BJ (cell line): ENCODE measurements at regions not wholly inside any gene's neighbourhood (a gene's known extent, or its start where the extent isn't known, plus 50 kb on each side); places are given as distances from the start of the nearest gene placed in this dataset.

ENCODE experiments used
- CTCF ChIA-PET: fragments of 350-600 bp; formaldehyde crosslinking; extraction: SDS; loops from one replicate; lab custom pipeline; 2021; ENCODE audit warnings: antibody characterized with exemption, inconsistent platforms; lab: Yijun Ruan, JAX
- POLR2A ChIA-PET: fragments of 300-600 bp; sonication (Branson Sonifier 250); formaldehyde crosslinking; extraction: SDS; loops from one replicate; lab custom pipeline; 2021; ENCODE audit warnings: antibody characterized with exemption; lab: Charles Lee
- DNase-seq: peaks from one replicate; pipeline ENCODE4 v3.0.0-alpha.2; 2011; ENCODE audit warnings: low read depth
- H3K27me3 ChIP-seq: 2 replicates; pipeline ENCODE4 v1.6.0; 2011; ENCODE audit warnings: low read length; ENCODE audit not compliant: control insufficient read depth, insufficient read depth
- H3K36me3 ChIP-seq: 2 replicates; pipeline ENCODE4 v1.5.1; 2011; ENCODE audit warnings: low read length; ENCODE audit not compliant: control insufficient read depth, insufficient read depth
- H3K4me3 ChIP-seq: 2 replicates; pipeline ENCODE4 v1.5.1; 2011; ENCODE audit warnings: low read depth, mild to moderate bottlenecking, control low read depth, low read length
- CTCF ChIP-seq: IDR thresholded peaks from 2 replicates; pipeline ENCODE4 v1.5.1; 2011; ENCODE audit warnings: low read depth, mild to moderate bottlenecking, control low read depth, inconsistent platforms, low read length, moderate library complexity; ENCODE audit not compliant: insufficient read depth

- no peak for TF ChIP-seq CTCF
- POLR2A ChIA-PET, result no interaction called here
- no peaks in the 10 kb centered on the region for H3K27me3 ChIP-seq
- no peaks in the 10 kb centered on the region for H3K36me3 ChIP-seq
- no peak for DNase-seq
- CTCF ChIA-PET, result no interaction called here
- H3K4me3 ChIP-seq, result no peak overlapping the region
Measured at GRCh38 chr3:145721273-145721805, 439.6 kb downstream of the PLOD2 start.

DNA sequence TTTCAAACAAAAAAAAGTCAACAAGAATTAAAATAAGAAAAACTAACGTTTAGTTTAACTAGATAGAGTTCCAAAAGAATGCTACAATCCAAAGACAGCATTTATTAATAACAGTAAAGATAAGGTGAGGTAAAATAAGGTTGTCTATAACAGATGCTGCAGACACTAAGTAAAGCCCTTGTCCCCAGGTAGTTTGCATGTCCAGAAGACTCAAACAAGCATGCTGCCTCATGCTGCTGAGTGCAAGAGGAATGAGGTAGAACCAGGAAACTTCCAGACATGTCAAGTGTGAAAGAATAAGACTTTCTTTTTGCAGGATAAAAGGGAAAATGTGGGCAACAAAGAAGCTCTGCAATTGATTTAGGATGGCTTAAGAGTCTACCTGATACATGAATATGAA, 439.2 kb downstream of the PLOD2 start:
- POLR2A ChIA-PET, result no interaction called here

DNA sequence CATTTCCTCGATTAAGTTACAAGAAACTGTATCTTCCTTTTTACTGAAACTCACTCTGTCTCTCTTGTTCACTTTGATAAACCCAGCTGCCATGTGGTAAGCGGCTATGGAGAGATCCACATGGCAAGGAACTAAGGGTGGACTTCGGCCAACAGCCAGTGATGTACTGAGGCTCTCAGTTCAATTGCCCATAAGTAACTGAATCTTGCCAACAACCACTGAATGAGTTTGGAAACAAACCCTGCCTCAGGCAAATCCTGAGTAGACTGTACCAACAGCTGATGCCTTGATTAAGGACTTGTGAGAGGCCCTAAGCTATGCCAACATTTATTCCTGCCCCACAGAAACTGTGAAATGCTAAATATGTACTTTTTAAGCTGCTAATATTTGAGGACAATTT, 433.5 kb downstream of the PLOD2 start:
- CTCF ChIA-PET, result no interaction called here
- no peak for DNase-seq

More for the DNA sequence above, 439.2 kb downstream of the PLOD2 start:
- CTCF ChIA-PET, result no interaction called here
- H3K27me3 ChIP-seq, result no peaks in the 10 kb centered on the region
- H3K4me3 ChIP-seq, result no peak overlapping the region
- H3K36me3 ChIP-seq, result no peaks in the 10 kb centered on the region
- TF ChIP-seq CTCF, result no peak
- DNase-seq, result no peak

DNA sequence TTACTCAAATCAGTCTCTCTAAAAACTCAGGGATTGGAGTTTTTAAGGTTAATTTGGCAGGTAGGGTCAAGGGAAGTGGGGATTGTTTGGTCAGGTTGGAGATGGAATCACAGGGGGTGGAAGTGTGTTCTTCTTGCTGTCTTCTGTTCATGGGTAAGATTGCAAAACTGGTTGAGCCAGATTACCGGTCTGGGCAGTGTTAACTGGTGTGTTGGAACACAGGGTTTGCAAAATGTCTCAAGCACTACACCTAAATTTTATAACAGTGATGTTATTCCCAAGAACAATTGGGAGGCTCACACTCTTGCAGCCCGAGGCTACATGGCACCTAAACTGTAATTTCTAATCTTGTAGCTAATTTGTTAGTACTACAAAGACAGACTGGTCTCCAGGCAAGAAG, 425.4 kb downstream of the PLOD2 start:
- DNase-seq, result no peak
- H3K27me3 ChIP-seq, result no peaks in the 10 kb centered on the region
- POLR2A ChIA-PET, result no interaction called here
- H3K4me3 ChIP-seq, result no peak overlapping the region
- H3K36me3 ChIP-seq, result no peaks in the 10 kb centered on the region
- TF ChIP-seq CTCF, result no peak
- CTCF ChIA-PET, result no interaction called here

More for the DNA sequence above, 433.5 kb downstream of the PLOD2 start:
- Histone ChIP-seq H3K36me3 (no peaks in the 10 kb centered on the region), H3K4me3 (no peak overlapping the region), H3K27me3 (no peaks in the 10 kb centered on the region)
- POLR2A ChIA-PET, result no interaction called here
- no peak for TF ChIP-seq CTCF

GRCh38 chr3:145737952-145738351, 423.0 kb downstream of the PLOD2 start:
- H3K27me3 ChIP-seq, result no peaks in the 10 kb centered on the region

More at GRCh38 chr3:145737952-145738351, 423.0 kb downstream of the PLOD2 start:
- H3K36me3 ChIP-seq, result no peaks in the 10 kb centered on the region
- CTCF ChIA-PET, result no interaction called here
- TF ChIP-seq CTCF, result no peak
- DNase-seq, result no peak
- POLR2A ChIA-PET, result no interaction called here
- H3K4me3 ChIP-seq, result no peak overlapping the region
